Mucosa of descending colon (tissue), 3 donors: ENCODE measurements at regions not wholly inside any gene's neighbourhood (a gene's known extent, or its start where the extent isn't known, plus 50 kb on each side); places are given as distances from the start of the nearest gene placed in this dataset.

Experiments
- ATAC-seq: fragments of 200-7000 bp; cut with Tn5 transposase; one replicate; pipeline ENCODE4 v1.9.1; 2020; ENCODE audit warnings: mild to moderate bottlenecking, moderate library complexity
- DNase-seq, 3 donors: peaks; one replicate each; pipeline ENCODE4 v3.0.0-alpha.2; 2020
- H3K36me3 ChIP-seq: fragments of 200-600 bp; one replicate; pipeline ENCODE4 v1.8.0; 2021; ENCODE audit warnings: low read depth, mild to moderate bottlenecking
- H3K4me1 ChIP-seq: fragments of 200-600 bp; one replicate; pipeline ENCODE4 v1.8.0; 2021; ENCODE audit warnings: low read depth, mild to moderate bottlenecking
- H3K4me3 ChIP-seq: fragments of 200-600 bp; one replicate; pipeline ENCODE4 v1.8.0; 2021; ENCODE audit warnings: mild to moderate bottlenecking
- H3K9me3 ChIP-seq: fragments of 200-600 bp; one replicate; pipeline ENCODE4 v1.8.0; 2021; ENCODE audit warnings: mild to moderate bottlenecking
- intact Hi-C, 2 donors: fragments of 100-400 bp; cut with DNase I in 1 of 2; cut with micrococcal nuclease in 1 of 2; formaldehyde crosslinking; loops; one replicate each; pipeline versions ENCODE4 v1.11.0 to v1.11.1; 2022; cut with DNase I, micrococcal nuclease
- TF ChIP-seq, protein P1 (sequence below): fragments of 200-600 bp; IDR thresholded peaks from one replicate; pipeline ENCODE4 v1.8.0; 2022; ENCODE audit warnings: antibody characterized with exemption, mild to moderate bottlenecking
- donor health status: DM: no; HTN: no; CAD: no; lungs with moderate emphysema.
- donor health status: DM: no; HTN: no; CAD: no.
- donor health status: DM: no; HTN: yes; CAD: no.

- intact Hi-C loops = no loop called here
- H3K4me1 ChIP-seq = peaks cover 8% of the 10 kb centered on the region
- no peak overlapping the region for H3K4me3 ChIP-seq
- ATAC-seq (peak; percentile 51), DNase-seq (peak; percentile 78 to 81 (median 80))
- no peaks in the 10 kb centered on the region for H3K9me3 ChIP-seq
- TF ChIP-seq, protein P1, sequence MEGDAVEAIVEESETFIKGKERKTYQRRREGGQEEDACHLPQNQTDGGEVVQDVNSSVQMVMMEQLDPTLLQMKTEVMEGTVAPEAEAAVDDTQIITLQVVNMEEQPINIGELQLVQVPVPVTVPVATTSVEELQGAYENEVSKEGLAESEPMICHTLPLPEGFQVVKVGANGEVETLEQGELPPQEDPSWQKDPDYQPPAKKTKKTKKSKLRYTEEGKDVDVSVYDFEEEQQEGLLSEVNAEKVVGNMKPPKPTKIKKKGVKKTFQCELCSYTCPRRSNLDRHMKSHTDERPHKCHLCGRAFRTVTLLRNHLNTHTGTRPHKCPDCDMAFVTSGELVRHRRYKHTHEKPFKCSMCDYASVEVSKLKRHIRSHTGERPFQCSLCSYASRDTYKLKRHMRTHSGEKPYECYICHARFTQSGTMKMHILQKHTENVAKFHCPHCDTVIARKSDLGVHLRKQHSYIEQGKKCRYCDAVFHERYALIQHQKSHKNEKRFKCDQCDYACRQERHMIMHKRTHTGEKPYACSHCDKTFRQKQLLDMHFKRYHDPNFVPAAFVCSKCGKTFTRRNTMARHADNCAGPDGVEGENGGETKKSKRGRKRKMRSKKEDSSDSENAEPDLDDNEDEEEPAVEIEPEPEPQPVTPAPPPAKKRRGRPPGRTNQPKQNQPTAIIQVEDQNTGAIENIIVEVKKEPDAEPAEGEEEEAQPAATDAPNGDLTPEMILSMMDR = no peak
- H3K36me3 ChIP-seq = no peaks in the 10 kb centered on the region
Measured at GRCh38 chr15:99450896-99451358, 114.9 kb upstream of the MEF2A start.

DNA sequence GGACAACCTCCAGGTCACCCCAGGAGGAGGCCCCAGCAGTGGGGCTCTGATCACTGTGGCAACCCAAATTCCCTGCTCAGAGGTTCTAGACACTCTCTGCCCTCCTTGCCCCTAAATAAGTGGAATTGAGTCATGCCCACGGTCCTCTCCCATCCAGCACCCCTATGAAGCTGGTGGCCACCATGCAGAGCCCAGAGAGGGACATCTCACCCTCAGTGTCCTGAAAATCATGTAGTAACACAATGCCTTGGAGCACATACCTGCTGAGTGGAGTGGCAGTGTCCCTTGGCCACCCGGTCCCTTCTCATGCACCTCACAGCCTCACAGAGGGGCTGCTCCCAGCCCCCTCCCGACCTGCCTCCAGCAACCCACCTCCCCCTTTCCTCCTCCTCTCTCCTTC, 114.3 kb upstream of the MEF2A start:
- intact Hi-C loops = no loop called here
- H3K36me3 ChIP-seq = no peaks in the 10 kb centered on the region
- no peak overlapping the region for H3K4me3 ChIP-seq
- DNase-seq (no peak), ATAC-seq (no peak)
- TF ChIP-seq, protein P1 = no peak
- H3K4me1 ChIP-seq = peaks cover 8% of the 10 kb centered on the region
- no peaks in the 10 kb centered on the region for H3K9me3 ChIP-seq

DNA sequence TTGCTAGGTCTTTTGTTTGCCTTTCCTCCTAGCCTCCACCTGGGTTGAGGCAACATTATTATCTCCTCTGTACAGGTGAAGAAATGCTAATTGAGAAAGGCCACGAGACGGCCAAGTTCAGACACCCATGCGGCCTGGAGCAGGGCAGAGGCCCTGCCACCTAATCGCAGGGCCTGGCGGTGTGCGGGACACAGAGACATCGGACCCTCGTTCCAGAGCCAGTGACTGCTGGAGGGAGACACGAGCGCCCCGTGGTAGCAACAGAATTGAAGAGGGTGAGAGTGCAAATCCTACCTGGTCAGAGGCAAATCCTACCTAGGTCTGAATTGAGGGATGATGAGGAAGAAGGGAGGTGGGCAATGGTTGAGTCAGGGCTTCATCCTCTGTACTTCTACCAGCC, 113.8 kb upstream of the MEF2A start:
- peaks cover 8% of the 10 kb centered on the region for H3K4me1 ChIP-seq

DNA sequence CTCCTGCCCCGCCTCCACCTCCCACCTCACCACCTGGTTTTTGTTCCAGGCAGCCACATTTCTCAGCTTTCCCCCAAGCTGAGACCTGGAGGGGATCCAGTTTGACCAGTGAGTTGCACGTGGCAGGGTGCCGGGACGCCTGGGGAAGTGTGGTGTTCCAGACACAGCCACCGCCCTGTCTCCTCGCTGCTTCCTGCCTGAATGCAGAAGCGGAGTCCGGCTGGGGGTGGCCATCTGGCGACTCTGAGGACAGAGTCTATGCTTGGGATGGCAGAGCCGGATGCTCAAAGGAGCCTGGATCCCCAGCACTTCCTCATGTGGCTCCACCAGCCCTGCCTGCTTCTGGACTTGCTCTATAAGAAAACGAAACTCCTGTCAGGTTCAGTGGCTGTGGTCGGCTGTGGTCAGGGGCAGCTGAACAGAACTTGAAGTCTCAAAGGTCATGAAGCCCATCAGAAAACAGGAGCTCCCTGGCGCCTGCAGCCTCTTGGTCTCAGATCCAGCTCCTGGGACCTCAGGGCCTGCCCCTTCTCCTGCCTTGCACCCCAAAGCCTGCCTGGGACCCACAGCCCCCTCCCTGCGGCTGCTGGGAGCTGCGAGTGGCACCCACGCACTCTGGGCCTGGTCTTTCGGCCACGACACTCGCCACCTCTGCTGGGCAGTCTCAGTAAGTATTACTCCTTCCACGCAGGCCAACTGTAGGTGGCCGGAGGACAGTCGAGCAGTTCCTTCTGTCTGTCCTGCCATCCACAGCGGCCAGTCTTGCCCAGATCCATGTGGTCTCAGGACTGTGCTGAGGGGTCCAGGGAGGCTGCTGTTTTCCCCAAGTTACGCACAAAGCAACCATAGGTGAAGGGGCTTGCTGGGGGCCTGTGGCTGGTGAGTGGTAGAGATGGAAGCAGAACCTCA, 112.8 kb upstream of the MEF2A start:
- Histone ChIP-seq H3K4me3 (no peak overlapping the region), H3K4me1 (peaks cover 8% of the 10 kb centered on the region), H3K9me3 (no peaks in the 10 kb centered on the region), H3K36me3 (no peaks in the 10 kb centered on the region)
- DNase-seq (peak; percentile 58 to 85 (median 67)), ATAC-seq (peak; percentile 64)
- TF ChIP-seq, protein P1 = no peak
- intact Hi-C loops = no loop called here

More for the DNA sequence above, 113.8 kb upstream of the MEF2A start:
- no peak overlapping the region for H3K4me3 ChIP-seq
- intact Hi-C loops = no loop called here
- H3K9me3 ChIP-seq = no peaks in the 10 kb centered on the region
- DNase-seq (peak in 1 of 3 donors; percentile 26), ATAC-seq (no peak)
- TF ChIP-seq, protein P1 = no peak
- no peaks in the 10 kb centered on the region for H3K36me3 ChIP-seq

GRCh38 chr15:99453637-99454030, 112.2 kb upstream of the MEF2A start:
- TF ChIP-seq, protein P1 = no peak
- intact Hi-C loops = no loop called here
- no peaks in the 10 kb centered on the region for H3K9me3 ChIP-seq
- H3K4me1 ChIP-seq = peaks cover 8% of the 10 kb centered on the region
- H3K4me3 ChIP-seq = no peak overlapping the region
- no peak for ATAC-seq
- no peaks in the 10 kb centered on the region for H3K36me3 ChIP-seq
- no peak for DNase-seq
